Superior temporal gyrus (tissue), 1 donor: ENCODE measurements at regions not wholly inside any gene's neighbourhood (a gene's known extent, or its start where the extent isn't known, plus 50 kb on each side); places are given as distances from the start of the nearest gene placed in this dataset.

Experiments used
- DNase-seq: peaks from one replicate; pipeline ENCODE4 v3.0.0-alpha.2; 2016; ENCODE audit errors: extremely low spot score

DNA sequence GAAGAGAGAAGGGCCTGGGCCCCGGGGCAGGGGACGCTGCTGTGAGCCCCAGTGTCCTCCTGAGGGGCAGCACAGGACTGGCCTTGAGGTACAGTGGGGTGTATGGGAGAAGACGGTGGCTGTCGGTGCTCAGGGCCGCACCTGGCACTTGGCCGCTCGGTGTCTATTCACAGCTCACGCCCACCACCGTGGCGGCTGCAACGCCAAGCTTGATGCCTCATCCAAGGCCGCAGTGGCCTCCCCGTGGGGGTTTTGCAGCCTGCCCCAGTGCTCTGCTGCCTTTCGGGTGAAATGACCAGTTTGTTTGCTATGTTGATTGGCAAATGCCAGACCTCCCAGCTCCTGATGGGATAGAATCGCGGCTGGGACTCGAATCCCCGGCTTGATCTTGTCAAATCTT is 79.5 kb upstream of the SLCO4A1 start:
- no peak for DNase-seq

DNA sequence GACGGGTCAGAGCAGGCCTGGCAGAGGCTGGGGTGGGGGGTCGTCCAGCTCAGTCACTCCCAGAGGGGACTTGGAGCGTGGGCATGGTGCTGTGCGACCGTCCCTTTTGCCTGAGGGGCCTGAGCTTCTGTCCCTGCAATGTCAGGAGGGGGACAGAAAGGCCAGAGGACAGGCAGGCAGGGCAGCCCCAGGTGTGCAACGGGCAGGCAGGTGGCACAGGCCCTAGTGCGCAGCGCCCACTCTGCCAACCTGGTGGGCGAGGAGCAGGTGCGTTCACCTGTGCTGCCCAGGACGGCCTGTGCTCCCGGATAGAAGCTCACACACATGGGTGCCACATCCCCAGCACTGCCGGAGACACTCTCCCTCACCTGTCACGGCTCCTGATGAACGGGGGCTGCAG is 78.7 kb upstream of the SLCO4A1 start:
- no peak for DNase-seq

DNA sequence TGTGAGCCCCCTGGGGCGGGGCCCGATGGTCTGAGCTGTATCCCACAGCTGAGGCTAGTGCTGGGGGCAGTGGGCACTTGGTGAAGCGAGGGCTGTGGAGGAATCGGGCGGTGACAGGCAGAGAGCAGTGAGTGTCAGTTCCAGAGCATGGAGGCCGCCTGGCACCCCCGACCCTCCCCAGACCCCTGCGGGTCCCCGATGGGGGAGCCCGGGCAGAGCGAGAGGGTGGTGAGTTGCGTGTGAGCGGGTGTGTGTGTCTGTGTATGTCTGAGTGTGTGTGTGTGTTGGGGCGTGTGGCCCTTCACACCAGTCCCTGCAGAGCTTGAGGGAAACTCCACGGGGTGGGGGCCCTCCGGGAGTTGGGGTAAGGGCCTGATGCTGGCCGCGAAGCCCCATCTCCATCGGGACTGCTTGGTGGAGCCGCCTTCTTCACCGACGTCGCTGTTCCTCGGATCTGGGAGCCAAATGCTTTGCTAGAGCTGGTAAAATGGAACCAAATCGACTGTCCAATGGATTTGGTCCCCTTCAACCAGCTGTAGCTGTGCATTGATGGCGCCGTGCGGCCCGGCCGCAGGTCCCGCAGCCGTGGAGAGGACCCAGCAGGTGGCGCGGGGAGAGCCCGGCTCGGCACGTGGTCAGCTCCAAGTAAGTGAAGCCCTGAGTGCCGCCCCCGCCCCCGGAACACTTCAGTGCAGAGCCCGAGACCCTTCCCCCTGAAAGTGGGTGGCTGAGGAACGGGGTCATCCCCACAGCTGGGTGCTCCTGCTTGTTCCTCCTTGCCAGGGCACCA is 77.7 kb upstream of the SLCO4A1 start:
- DNase-seq, result no peak

DNA sequence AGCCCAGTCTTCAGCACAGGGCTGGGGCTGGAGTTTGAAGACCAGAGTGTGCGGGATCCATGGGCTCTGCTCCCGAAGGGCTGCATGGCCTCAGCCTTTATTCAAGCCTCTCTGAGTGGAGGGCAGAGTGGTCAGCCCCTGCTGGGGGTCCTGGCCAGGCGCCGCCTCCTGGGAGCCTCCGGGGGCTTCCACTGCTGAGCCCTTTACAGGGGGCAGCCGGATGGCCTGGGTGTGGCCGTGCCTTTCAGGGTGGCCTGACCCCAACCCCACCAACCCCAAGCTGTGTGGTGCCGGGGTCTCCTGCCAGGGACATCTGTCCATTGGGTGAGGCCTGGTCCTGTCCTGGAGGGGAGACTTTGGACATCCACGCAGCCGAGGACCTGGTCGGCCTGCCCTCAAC is 76.0 kb upstream of the SLCO4A1 start:
- DNase-seq, result no peak

DNA sequence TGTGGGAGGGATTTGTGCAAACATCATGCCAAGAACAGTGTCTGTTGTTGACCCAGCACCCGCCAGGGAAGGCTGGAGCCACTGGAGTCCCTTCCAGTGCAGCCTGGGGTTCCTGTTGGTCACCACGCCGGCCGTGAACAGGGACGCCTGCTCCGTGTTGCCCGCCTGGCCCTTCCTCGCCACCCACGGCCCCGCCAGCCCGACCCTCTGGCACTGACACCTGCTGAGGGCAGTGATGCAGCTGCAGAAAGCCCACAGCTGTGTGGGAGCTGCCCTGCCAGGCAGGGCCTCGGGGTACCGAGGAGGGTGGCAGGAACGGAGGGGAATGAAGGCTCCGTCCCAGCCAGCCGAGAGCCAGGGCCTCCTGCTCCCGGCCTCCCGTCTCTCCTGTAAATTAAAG is 75.5 kb upstream of the SLCO4A1 start:
- DNase-seq, result no peak

DNA sequence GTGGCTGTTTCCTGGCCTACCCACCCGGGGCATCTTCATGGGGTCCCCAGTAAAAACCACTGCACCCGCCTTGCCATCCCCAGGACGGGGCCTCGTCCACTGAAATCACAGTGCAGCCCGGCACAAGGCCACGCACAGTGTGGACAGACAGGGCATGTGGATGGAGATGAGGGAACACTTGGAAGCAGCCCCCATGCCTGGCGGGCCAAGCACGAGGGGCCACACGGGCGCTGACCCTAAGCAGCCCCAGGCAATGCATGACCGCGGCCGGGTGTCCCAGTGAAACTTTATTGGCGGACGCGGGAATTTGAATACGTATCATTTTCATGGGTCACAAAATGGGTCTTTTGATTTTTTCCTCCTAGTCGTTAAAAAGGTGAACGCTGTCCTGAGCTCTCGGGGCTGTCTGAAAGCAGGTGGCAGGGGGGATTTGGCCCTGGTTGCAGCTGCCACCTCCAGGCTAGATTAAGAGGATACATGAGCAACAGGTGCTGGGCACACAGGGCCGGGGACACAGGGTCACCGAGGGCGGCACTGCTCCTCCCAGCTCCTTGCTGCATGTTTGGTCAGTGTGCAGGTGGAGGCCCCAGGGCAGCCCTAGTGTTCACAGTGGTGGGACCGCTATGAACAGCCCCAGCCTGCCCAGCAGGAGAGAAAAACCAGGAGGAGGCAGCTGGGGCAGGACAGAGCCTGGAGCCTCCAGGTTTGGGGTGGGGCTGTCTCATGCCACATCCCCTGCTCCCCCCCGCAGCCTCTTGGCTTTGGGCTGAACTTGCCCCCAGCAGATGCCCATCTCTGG is 74.9 kb upstream of the SLCO4A1 start:
- no peak for DNase-seq

DNA sequence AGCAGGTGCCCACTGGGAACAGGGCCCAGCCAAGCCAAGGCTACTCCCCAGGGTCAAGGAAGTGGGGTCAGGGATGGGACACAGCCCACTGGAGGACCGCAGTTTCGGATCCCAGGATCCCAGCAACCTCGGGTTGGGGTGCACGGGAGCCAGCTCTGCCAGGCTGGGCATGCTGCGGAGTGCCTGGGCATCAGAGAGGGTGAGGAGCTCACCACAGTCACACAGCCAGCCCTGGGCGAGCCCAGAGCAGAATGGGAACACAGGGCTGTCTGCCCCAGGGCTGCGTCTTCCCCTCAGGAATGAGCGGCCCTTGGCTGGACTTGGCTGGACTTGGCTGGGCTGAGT is 74.3 kb upstream of the SLCO4A1 start:
- DNase-seq, result no peak

DNA sequence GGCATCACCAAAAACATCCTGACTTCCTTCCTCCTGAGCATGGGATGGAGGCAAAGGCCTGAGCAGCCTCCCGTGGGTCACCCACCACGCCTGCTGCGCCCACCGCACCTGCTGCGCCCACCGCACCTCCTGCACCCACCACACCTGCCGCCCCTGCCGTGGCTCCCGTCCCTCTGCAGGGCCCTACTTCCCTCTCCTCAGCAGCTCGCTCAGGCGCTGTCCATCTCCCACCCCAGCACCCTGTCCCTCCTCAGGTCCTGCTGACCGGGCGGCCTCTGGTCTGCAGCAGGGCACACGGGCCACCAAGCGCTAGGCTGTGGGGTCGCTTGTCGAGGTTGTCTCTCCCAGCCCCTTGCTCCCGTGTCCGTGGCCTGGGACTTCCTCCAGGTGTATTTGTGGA is 72.7 kb upstream of the SLCO4A1 start:
- DNase-seq, result no peak

DNA sequence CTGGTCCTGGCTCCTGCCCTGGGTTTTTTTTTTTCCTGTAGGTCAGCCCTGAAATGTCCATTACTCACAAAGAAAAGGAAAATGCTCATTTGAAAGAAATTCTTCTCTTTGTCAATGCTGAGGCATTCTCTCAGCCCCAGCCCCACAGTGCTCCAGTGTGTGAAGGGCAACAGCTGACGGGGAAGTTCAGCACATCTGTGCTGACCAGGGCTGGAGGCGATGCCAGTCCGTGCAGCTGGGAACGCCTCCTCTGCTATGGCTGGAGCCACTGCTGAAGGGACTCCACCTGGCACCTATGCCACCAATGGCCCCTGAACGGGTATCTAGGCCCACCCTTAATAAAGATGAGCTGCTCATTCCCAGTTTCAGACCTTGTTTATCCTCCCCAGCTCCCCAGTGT is 71.9 kb upstream of the SLCO4A1 start:
- no peak for DNase-seq

DNA sequence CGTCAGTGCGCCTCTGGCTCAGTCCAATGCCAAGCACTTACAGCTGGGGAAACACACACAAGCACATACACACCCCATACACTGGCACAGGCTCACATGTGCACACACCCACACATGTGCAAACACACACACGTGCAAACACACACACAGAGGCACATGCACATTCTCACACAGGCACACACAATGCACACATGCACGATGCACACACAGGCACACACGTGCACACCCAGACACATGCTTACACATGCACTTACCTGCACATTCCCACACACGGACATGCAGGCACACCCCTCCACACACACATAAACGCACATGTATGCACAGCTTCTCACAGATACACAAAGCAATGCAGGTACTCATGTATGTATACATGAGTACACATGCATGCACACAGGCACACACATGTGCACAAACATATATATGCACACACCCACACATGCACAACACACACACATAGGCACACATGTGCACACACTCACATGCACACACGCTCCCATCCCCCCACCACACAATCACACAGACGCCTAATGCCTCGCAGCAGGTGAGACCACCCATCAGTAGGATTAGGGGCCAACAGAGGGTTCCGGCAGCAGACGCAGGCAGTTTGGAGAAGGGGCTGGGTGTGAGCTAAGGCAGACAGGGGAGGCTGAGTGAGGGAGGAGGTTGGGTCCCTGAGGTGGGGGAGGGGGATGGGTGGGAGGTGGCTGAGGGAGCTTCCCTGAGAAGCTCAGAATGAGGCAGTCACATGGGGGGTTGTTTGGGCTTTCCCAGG is 71.2 kb upstream of the SLCO4A1 start:
- DNase-seq, result no peak

DNA sequence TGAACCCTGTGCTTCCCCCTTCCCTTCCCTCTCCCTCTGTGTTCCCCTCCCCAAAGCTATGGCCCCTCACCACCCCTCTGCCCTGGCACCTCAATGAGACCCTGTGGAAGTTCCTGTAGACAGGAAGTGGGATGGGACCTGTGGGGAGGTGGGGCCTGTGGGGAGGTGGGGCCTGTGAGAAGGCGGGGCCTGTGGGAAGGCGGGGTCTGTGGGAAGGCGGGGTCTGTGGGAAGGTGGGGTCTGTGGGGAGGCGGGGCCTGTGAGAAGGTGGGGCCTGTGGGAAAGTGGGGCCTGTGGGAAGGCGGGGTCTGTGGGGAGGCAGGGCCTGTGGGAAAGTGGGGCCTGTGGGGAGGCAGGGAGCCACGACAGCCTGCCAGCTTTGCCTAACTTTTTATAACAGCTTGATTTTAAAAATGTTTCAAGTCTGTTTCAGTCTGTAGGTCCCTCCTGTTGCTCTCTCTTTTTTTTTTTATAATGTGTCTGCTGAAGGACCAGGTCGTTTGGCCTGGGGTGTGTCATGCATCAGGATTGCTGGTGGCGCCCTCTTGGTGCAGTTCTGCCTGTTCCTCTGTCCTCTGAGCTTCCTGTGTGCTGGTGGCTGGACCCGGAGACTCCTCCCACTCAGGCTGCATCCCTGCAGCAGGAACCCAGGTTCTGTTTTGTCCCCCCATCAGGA is 70.5 kb upstream of the SLCO4A1 start:
- no peak for DNase-seq

DNA sequence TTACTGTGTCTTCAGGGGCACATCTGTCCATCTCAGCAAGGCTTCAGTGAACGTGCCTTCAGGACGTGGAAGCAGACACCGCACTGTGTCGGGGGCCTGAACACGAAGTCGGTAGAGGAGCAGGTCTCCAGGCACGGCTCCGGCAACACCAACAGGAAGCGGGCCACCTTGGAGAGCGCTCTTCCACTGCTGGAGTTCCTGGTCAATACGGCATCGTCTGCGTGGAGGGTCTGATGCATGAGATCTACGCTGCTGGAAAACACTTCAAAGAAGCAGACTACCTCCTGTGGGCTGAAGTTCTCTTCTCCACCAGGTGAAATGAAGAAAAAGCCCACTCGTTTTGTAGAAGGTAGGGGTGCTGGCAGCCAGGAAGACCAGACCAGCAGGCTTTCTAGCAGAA is 69.3 kb upstream of the SLCO4A1 start:
- DNase-seq, result no peak

DNA sequence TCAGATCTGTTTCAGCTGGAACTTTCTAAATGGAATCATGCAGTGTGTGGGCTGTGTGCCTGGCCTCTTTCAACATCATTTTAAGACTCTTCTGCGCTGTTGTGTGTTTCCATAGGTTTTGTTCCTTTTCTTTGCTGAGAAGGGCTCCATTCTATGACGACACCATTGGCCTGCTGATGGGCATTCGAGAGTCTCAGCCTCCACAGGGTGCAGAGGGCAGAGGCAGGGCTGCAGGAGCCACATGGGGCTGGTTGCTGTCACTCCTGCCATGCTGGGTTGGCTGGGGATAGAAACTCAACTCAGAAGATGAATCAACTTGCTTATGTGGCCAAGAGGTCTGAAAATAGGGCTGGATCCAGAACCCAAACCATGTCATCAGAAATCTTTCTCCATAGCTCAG is 68.5 kb upstream of the SLCO4A1 start:
- no peak for DNase-seq

DNA sequence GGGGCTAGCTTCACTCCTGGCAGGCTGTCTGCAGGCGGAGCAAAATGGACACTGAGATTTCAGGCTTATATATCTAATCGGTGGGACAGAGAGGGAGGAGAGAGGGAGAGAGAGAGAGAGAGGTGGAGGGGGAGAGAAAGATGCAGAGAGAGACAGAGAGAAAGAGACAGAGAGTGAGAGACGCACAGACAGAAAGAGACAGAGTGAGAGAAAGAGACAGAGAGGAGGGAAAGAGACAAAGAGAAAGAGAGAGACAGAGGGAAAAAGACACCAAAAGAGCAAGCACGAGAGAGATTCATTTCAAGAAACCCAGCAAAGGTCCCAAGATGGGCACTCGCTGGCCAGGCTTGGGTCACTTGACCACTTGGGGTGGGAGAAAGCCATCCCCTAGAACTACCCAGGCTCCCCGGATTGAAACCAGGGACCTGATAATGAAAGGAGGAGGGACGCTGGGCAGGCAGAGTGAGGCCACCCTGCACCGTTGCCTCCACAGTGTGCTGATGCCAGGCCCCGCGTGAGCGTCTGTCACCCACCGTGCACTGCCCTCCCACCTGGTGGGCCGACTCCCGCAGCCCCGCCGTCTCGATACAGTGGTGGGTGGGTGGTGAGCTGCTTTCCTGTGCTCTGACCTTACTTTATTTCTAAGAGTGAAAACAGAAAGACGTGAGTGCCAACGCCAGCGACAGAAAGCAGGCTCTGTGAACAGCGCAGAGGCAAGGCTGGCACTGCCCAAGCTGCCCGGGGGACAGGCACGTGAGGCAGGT is 67.9 kb upstream of the SLCO4A1 start:
- DNase-seq, result no peak

DNA sequence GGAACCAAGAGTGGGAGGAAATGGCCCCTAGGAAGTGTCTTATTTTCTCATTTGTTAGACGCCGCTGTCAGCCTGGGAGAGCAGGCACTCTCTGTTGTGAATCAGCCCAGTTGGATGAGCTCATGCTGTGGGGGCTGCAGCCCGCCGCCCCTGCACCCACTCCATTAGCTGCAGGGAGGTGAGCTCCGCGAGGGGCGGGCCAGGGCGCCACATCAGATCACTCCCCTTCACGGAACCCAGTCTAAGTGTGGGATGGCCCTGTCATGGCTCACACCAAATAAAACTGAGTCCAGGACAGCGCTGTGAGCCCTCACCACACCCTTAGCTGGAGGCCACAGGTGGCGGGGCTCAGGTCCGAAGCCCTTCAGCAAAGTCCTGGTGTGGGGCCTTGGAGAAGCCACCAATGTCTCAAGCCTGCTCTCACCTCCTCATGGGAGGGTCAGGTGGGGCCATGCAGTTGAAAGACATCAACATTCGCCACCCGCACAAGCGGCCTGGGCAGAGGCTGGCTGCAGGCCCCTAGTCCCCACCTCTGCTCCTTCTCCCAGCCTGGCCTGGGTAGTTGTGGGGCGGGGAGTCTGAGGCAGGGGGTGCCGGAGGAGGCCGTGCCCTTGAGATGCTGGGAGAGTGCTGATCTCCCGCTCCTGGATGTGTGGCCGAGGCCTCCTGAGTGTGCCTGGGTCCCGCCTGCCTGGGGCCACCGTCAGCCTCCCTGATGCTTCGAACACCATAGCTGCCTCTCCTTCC is 66.2 kb upstream of the SLCO4A1 start:
- no peak for DNase-seq

DNA sequence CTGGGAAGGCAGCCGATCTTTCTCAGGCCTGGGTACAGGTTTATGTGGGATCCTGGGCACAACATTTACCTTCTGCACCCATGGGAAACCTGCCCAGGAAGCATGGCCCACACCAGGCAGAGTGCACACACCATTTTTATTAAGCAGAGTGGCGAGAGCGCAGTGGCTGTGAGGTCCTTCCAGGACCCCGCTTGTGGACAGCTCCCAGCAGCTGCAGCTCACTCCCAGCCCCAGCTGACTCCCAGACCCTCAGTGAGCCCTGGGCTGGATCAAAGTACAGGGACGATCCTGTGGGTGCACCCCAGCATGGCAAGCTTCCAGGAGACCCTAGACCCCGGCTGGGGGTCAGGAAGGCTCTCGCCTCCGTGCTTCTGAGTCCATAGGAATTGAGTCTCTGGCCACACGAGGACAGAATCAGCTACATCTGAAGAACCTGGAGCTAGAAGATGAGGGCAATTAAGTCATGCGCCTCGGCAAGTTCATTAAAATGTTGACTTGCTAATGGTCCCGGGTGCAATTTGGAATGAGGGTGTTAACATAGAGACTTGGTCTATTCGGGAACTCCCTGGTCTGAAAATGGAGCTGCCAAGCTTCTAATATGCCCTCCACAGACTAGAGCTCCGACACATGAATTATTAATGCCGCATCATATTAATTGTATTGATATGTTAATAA is 65.4 kb upstream of the SLCO4A1 start:
- no peak for DNase-seq

DNA sequence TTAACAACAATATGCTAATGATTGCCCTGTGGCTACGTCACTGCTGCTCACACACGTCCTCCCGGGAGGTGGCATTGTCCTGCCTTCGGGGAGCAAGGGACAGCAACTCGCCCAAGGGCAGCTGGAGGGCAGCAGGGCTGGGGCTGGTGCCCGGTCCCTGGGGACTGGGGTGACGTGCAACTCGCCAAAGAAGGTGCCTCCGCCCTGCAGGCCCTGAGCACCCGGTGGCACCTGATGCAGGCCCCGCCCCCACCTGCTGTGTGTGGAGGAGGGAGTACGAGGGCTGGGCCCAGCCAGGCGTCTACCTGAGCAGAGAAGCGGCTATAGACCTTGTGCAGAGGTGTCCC is 64.8 kb upstream of the SLCO4A1 start:
- no peak for DNase-seq

DNA sequence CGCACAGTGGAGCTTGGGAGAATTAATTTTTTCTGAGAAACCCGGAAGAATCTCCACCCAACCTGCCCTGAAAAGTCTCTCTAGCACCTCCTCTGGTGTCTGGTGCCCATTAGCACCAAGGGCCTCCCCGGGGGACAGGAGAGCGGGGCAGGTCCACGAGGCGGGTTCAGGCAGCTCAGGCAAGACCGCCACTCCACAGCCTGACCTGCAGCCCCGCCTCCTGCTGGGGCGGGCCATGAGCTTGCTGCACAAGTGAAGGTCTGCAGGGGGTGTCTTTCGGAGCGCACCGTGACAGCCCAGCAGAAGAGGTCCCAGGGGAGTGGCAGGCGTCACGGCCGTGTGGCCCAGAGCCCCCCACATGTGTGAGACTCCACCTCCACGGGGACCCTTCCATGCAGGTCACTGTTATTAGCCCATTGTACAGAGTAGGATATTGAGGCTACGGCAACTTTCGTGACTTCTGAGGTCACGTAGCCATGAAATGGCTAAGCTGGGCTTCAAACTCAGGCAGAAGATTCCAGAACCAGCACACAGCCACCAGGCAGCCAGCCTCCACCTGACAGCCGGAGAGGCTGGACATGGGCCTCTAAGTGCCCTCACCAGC is 63.9 kb upstream of the SLCO4A1 start:
- DNase-seq, result no peak

DNA sequence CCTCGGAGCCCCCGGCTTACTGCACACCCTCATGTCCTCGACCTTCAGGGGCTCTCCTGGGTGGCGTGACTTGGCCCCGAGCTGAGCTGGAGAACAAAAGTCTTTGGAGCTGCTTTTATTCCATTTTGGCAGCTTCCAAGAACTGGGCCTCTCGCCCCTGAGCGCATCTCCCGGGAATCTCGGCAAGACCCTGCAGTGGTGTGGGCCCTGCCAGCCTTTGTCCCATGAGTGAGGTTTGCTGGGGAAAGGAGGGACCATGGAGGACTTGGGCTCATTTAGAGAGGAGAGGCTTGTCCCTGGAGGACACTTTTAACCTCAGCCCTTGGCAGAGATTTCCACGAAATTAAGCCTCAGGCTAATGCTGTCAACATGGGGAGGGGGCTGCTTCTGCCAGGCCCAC is 62.3 kb upstream of the SLCO4A1 start:
- DNase-seq, result no peak

DNA sequence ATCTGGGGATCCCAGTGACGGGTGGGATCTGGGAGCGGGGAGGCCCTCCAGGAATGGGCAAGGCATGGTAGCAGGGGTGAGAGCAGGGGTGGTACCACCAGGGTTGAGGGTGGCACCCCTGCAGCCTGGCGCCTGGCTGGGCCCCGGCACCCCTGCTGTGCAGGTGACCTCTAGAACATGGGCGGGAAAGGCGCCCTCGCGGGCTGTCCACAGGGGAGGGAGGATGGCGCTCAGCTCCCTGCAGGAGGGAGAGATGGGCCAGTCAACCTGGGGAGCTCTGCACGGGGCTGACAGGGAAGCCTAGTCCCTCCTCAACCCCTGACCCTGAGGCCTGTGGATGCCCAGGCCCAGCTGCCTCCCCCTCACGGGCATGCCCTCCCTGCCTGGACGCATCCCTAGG is 61.6 kb upstream of the SLCO4A1 start:
- DNase-seq, result no peak
